Gastroesophageal sphincter (tissue), 4 donors: ENCODE measurements at regions not wholly inside any gene's neighbourhood (a gene's known extent, or its start where the extent isn't known, plus 50 kb on each side); places are given as distances from the start of the nearest gene placed in this dataset.

Source experiments
- ATAC-seq: fragments of 150-250 bp; one replicate; pipeline ENCODE4 v1.9.1; 2016; ENCODE audit warnings: mild to moderate bottlenecking, moderate library complexity
- H3K27ac ChIP-seq, 4 donors: fragments of 200-600 bp; sonication (generic) in 3 of 4; 1 replicate in 3 of 4; 2 replicates in 1 of 4; pipeline ENCODE4 v1.5.1; 2016 to 2019
- H3K27me3 ChIP-seq: fragments of 200-600 bp; sonication (generic); one replicate; pipeline ENCODE4 v1.5.1; 2019
- H3K36me3 ChIP-seq, 2 donors: fragments of 200-600 bp; sonication (generic); one replicate each; pipeline ENCODE4 v1.5.1; 2019; ENCODE audit warnings: control low read depth in 1 of 2
- H3K4me1 ChIP-seq, 3 donors: fragments of 200-600 bp; sonication (generic); 1 replicate in 2 of 3; 2 replicates in 1 of 3; pipeline ENCODE4 v1.5.1; 2016 to 2019; ENCODE audit warnings: control low read depth in 2 of 3
- H3K4me3 ChIP-seq, 2 donors: fragments of 200-600 bp; sonication (generic); one replicate each; pipeline ENCODE4 v1.5.1; 2019; ENCODE audit warnings: mild to moderate bottlenecking in 1 of 2, moderate library complexity in 1 of 2
- H3K9me3 ChIP-seq, 3 donors: fragments of 200-600 bp; sonication (generic); one replicate each; pipeline ENCODE4 v1.5.1; 2017 to 2019; ENCODE audit warnings: control low read depth in 2 of 3
- EP300 ChIP-seq: sonication (generic); formaldehyde crosslinking; IDR thresholded peaks from one replicate; pipeline ENCODE4 v1.6.1; 2017; ENCODE audit warnings: antibody characterized with exemption, mild to moderate bottlenecking
- POLR2A ChIP-seq, 2 donors: fragments of 450-650 bp; IDR thresholded peaks; one replicate each; pipeline ENCODE4 v1.6.1; 2017; ENCODE audit warnings: antibody characterized with exemption in 2 of 2, mild to moderate bottlenecking in 2 of 2, moderate library complexity in 1 of 2
- POLR2AphosphoS5 ChIP-seq: sonication (generic); formaldehyde crosslinking; IDR thresholded peaks from one replicate; pipeline ENCODE4 v1.6.1; 2017; ENCODE audit warnings: antibody characterized with exemption
- WGBS, 2 donors: methylation state at CpG; one replicate each; pipeline ENCODE4 v1.1.5; 2018; ENCODE audit warnings: low coverage in 1 of 2; 5-methylcytosine and 5-hydroxymethylcytosine counted together
- TF ChIP-seq, protein P1 (sequence below), 4 experiments: fragments of 200-600 bp in 2 of 4; fragments of 450-650 bp in 2 of 4; sonication (generic) in 1 of 4; IDR thresholded peaks; one replicate each; pipeline ENCODE4 v1.5.1; 2017 to 2019; ENCODE audit warnings: antibody characterized with exemption in 4 of 4, mild to moderate bottlenecking in 2 of 4, moderate library complexity in 2 of 4

DNA sequence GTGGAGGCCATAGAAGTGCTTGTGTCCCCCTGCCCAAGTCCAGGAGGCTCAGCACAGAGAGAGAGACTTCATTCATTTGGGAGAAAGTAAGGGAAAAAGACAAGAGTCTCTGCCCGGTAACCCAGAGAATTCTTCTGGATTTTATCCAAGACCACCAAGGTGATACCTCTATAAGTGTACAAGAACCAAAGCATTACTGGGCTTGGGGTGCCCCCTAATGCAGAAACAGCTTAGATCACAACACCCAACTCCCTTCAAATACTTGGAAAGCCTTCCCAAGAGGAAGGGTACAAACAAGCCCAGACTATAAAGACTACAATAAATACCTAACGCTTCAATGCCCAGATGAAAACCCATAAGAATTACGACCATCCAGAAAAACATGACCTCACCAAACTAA lies 119.7 kb upstream of the PDE3A start:
- H3K4me3 ChIP-seq: no peak overlapping the region
- ATAC-seq: no peak

GRCh38 chr12:20250761-20251160 lies 117.6 kb upstream of the PDE3A start:
- H3K36me3 ChIP-seq: no peaks in the 10 kb centered on the region
- ATAC-seq: no peak
- TF ChIP-seq, protein P1, sequence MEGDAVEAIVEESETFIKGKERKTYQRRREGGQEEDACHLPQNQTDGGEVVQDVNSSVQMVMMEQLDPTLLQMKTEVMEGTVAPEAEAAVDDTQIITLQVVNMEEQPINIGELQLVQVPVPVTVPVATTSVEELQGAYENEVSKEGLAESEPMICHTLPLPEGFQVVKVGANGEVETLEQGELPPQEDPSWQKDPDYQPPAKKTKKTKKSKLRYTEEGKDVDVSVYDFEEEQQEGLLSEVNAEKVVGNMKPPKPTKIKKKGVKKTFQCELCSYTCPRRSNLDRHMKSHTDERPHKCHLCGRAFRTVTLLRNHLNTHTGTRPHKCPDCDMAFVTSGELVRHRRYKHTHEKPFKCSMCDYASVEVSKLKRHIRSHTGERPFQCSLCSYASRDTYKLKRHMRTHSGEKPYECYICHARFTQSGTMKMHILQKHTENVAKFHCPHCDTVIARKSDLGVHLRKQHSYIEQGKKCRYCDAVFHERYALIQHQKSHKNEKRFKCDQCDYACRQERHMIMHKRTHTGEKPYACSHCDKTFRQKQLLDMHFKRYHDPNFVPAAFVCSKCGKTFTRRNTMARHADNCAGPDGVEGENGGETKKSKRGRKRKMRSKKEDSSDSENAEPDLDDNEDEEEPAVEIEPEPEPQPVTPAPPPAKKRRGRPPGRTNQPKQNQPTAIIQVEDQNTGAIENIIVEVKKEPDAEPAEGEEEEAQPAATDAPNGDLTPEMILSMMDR (IDR thresholded peaks at IDR 0.05): no peak
- no peak for TF ChIP-seq EP300
- no peak for TF ChIP-seq POLR2A (IDR thresholded peaks at IDR 0.05)
- no peak overlapping the region for H3K27ac ChIP-seq
- H3K9me3 ChIP-seq: peaks cover 0 to 15% (median 0%) of the 10 kb centered on the region in 3 donors
- 93% methylated on average over 1 of the region's 1 CpG; no CpG with 5 or more reads in 1 of the 2 donors for WGBS, 2 donors
- no peak overlapping the region for H3K4me3 ChIP-seq
- no peaks in the 10 kb centered on the region for H3K27me3 ChIP-seq
- peaks cover 0 to 6% (median 5%) of the 10 kb centered on the region in 3 donors for H3K4me1 ChIP-seq

More for the DNA sequence above, 119.7 kb upstream of the PDE3A start:
- TF ChIP-seq, protein P1 (IDR thresholded peaks at IDR 0.05): no peak
- TF ChIP-seq EP300 (no peak), POLR2AphosphoS5 (no peak), POLR2A (IDR thresholded peaks at IDR 0.05) (no peak)
- Histone ChIP-seq H3K27ac (no peak overlapping the region), H3K4me1 (no peaks in the 10 kb centered on the region), H3K36me3 (no peaks in the 10 kb centered on the region), H3K27me3 (no peaks in the 10 kb centered on the region), H3K9me3 (peaks cover 0 to 15% (median 0%) of the 10 kb centered on the region in 3 donors)
- 94 to 100% methylated on average over 2 of the region's 3 CpGs for WGBS, 2 donors

GRCh38 chr12:20257311-20257710 lies 111.0 kb upstream of the PDE3A start:
- no peaks in the 10 kb centered on the region for H3K9me3 ChIP-seq
- ATAC-seq: no peak
- H3K4me3 ChIP-seq: no peak overlapping the region
- TF ChIP-seq EP300: no peak
- no peak for TF ChIP-seq POLR2AphosphoS5
- TF ChIP-seq, protein P1 (IDR thresholded peaks at IDR 0.05): no peak
- no peak for TF ChIP-seq POLR2A (IDR thresholded peaks at IDR 0.05)
- H3K27me3 ChIP-seq: no peaks in the 10 kb centered on the region
- no peak overlapping the region for H3K27ac ChIP-seq
- no peaks in the 10 kb centered on the region for H3K36me3 ChIP-seq
- peaks cover 0 to 16% (median 6%) of the 10 kb centered on the region in 3 donors for H3K4me1 ChIP-seq

DNA sequence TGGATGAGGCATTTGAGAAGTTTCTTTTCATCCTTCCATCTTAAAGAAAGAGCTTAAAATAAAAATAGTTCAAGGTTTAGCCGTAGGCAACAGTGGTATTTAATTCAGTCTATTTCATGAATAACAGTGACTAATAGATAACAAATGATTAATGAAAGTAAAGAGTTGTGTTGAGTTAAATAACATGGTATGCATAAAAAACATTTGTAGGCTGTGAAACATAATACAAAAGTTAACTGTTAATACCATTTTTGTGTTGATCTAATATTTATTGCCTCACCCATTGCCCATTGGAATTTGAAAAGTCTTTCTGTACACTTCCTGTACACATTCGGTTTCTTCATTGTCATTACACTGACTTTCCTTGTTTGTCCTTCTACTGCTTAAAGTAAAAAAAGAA lies 108.6 kb upstream of the PDE3A start:
- TF ChIP-seq EP300 (no peak), POLR2AphosphoS5 (no peak), POLR2A (IDR thresholded peaks at IDR 0.05) (no peak)
- TF ChIP-seq, protein P1 (IDR thresholded peaks at IDR 0.05): no peak
- Histone ChIP-seq H3K4me1 (peaks cover 0 to 16% (median 6%) of the 10 kb centered on the region in 3 donors), H3K36me3 (no peaks in the 10 kb centered on the region), H3K9me3 (no peaks in the 10 kb centered on the region), H3K4me3 (no peak overlapping the region), H3K27me3 (no peaks in the 10 kb centered on the region), H3K27ac (no peak overlapping the region)
- 69 to 96% methylated on average over 2 of the region's 2 CpGs for WGBS, 2 donors
- no peak for ATAC-seq

GRCh38 chr12:20260851-20261250 lies 107.5 kb upstream of the PDE3A start:
- no peaks in the 10 kb centered on the region for H3K36me3 ChIP-seq
- no peak overlapping the region for H3K4me3 ChIP-seq
- TF ChIP-seq, protein P1 (IDR thresholded peaks at IDR 0.05): no peak
- TF ChIP-seq EP300 (no peak), POLR2AphosphoS5 (no peak), POLR2A (IDR thresholded peaks at IDR 0.05) (no peak)
- peaks cover 0 to 9% (median 0%) of the 10 kb centered on the region in 3 donors for H3K4me1 ChIP-seq
- H3K27ac ChIP-seq: peak overlapping the region in 1 of 4 donors; percentile 10
- no peaks in the 10 kb centered on the region for H3K9me3 ChIP-seq
- no peak for ATAC-seq
- no peaks in the 10 kb centered on the region for H3K27me3 ChIP-seq
- WGBS, 2 donors: 33 to 34% methylated on average over 4 of the region's 4 CpGs
